Tibial nerve (tissue), 3 donors: ENCODE measurements at regions not wholly inside any gene's neighbourhood (a gene's known extent, or its start where the extent isn't known, plus 50 kb on each side); places are given as distances from the start of the nearest gene placed in this dataset.

Experiments
- CTCF ChIP-seq, 5 experiments: fragments of 200-600 bp in 3 of 5; fragments of 450-650 bp in 2 of 5; sonication (generic) in 3 of 5; IDR thresholded peaks; one replicate each; pipeline ENCODE4 v1.5.1; 2016 to 2019; ENCODE audit warnings: antibody characterized with exemption in 5 of 5, mild to moderate bottlenecking in 3 of 5, moderate library complexity in 2 of 5
- POLR2A ChIP-seq, 2 donors: fragments of 450-650 bp; IDR thresholded peaks; one replicate each; pipeline ENCODE4 v1.6.1; 2017; ENCODE audit warnings: antibody characterized with exemption in 2 of 2, mild to moderate bottlenecking in 2 of 2, moderate library complexity in 2 of 2

GRCh38 chr7:13032576-13032975, 345.1 kb downstream of the ARL4A start:
- TF ChIP-seq POLR2A (IDR thresholded peaks at IDR 0.05) (no peak), CTCF (IDR thresholded peaks at IDR 0.05) (no peak)
